Skeletal muscle tissue (tissue), 3 donors: ENCODE measurements at regions not wholly inside any gene's neighbourhood (a gene's known extent, or its start where the extent isn't known, plus 50 kb on each side); places are given as distances from the start of the nearest gene placed in this dataset.
"Not testable (repeated sequence)": the region's sequence is repeated elsewhere in the genome, so short reads cannot be mapped to it uniquely, and the experiment has no call there.

Experiments used
- H3K27ac ChIP-seq: one replicate; pipeline ENCODE4 v1.7.0; 2013; ENCODE audit warnings: mild to moderate bottlenecking, low read depth, low read length, inconsistent platforms
- H3K27me3 ChIP-seq, 3 donors: one replicate each; pipeline ENCODE4 v1.7.0; 2013; ENCODE audit warnings: low read length in 3 of 3; ENCODE audit not compliant: control insufficient read depth in 3 of 3, insufficient read depth in 3 of 3
- H3K36me3 ChIP-seq, 3 donors: one replicate each; pipeline ENCODE4 v1.7.0; 2013; ENCODE audit warnings: low read length in 3 of 3; ENCODE audit not compliant: control insufficient read depth in 3 of 3, insufficient read depth in 3 of 3
- H3K4me1 ChIP-seq, 3 donors: one replicate each; pipeline ENCODE4 v1.7.0; 2013; ENCODE audit warnings: low read length in 3 of 3, mild to moderate bottlenecking in 3 of 3; ENCODE audit not compliant: control insufficient read depth in 3 of 3, insufficient read depth in 3 of 3
- H3K4me3 ChIP-seq, 3 donors: one replicate each; pipeline ENCODE4 v1.7.0; 2013; ENCODE audit warnings: low read length in 3 of 3
- H3K9ac ChIP-seq, 3 donors: one replicate each; pipeline ENCODE4 v1.7.0; 2013; ENCODE audit warnings: low read length in 3 of 3, mild to moderate bottlenecking in 3 of 3, moderate library complexity in 2 of 3, low read depth in 1 of 3
- H3K9me3 ChIP-seq, 3 donors: one replicate each; pipeline ENCODE4 v1.7.0; 2013; ENCODE audit warnings: low read length in 3 of 3; ENCODE audit not compliant: control insufficient read depth in 3 of 3
- donor health status: Osteomylitis.

DNA sequence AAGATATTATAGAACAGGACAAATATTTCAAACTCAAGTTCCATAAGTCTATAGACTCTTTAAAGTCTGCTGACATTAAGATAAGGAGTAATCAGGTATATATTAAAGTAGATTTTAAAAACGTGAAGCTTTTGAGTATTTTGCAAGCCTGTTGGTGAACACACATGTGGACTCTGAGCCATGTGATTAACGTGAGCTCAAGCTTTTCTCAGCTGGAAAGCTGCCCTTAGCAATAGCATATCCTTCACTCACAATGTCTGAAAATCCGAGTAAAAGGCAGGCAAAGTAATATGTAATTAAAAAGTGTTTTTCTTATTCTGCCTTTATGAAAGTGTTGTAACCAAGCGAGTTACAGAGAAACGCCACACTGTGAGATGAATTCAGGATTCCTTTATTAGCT, 140.5 kb upstream of the AADAT start:
- Histone ChIP-seq H3K9me3 (no peaks in the 10 kb centered on the region), H3K9ac (no peak overlapping the region), H3K27me3 (no peaks in the 10 kb centered on the region), H3K27ac (no peak overlapping the region), H3K4me3 (no peak overlapping the region), H3K4me1 (no peaks in the 10 kb centered on the region), H3K36me3 (no peaks in the 10 kb centered on the region)

GRCh38 chr4:170229006-170229405, 139.2 kb upstream of the AADAT start:
- no peak overlapping the region for H3K27ac ChIP-seq
- H3K4me3 ChIP-seq = no peak overlapping the region
- no peaks in the 10 kb centered on the region for H3K9me3 ChIP-seq
- H3K4me1 ChIP-seq = no peaks in the 10 kb centered on the region
- no peaks in the 10 kb centered on the region for H3K27me3 ChIP-seq
- no peak overlapping the region for H3K9ac ChIP-seq
- H3K36me3 ChIP-seq = no peaks in the 10 kb centered on the region

- Histone ChIP-seq H3K36me3 (no peaks in the 10 kb centered on the region), H3K27me3 (no peaks in the 10 kb centered on the region), H3K9ac (no peak overlapping the region), H3K4me3 (no peak overlapping the region), H3K9me3 (no peaks in the 10 kb centered on the region), H3K27ac (no peak overlapping the region), H3K4me1 (no peaks in the 10 kb centered on the region)
Measured at GRCh38 chr4:170227928-170228327, 138.2 kb upstream of the AADAT start.

GRCh38 chr4:170226288-170226687, 136.5 kb upstream of the AADAT start:
- Histone ChIP-seq H3K27me3 (no peaks in the 10 kb centered on the region), H3K27ac (no peak overlapping the region), H3K4me3 (no peak overlapping the region), H3K9ac (no peak overlapping the region), H3K36me3 (no peaks in the 10 kb centered on the region), H3K9me3 (peaks cover 0 to 2% (median 0%) of the 10 kb centered on the region in 3 donors), H3K4me1 (no peaks in the 10 kb centered on the region)

DNA sequence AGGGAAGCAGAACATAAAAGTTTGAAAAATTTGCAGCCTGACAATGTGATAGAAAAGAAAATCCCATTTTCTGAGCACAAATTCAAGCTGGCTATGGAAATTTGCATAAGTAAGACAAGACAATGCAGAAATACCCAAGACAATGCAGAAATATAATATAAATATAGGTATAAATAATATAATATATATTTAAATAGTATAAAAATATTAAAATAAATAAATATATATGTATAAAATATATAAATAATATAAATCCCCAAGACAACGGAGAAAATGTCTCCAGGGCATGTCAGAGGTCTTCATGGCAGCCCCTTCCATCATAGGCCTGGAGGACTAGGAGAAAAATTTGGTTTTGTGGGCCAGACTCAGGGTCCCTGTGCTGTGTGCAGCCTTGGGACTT, 125.0 kb upstream of the AADAT start:
- Histone ChIP-seq H3K9me3 (peaks cover 0 to 3% (median 0%) of the 10 kb centered on the region in 3 donors), H3K4me1 (no peaks in the 10 kb centered on the region), H3K36me3 (no peaks in the 10 kb centered on the region), H3K4me3 (no peak overlapping the region), H3K27me3 (no peaks in the 10 kb centered on the region), H3K9ac (no peak overlapping the region), H3K27ac (no peak overlapping the region)

- Histone ChIP-seq H3K27ac (no peak overlapping the region), H3K4me1 (no peaks in the 10 kb centered on the region), H3K9me3 (peaks cover 0 to 3% (median 0%) of the 10 kb centered on the region in 3 donors), H3K36me3 (no peaks in the 10 kb centered on the region), H3K4me3 (no peak overlapping the region), H3K27me3 (no peaks in the 10 kb centered on the region), H3K9ac (no peak overlapping the region)
Measured at GRCh38 chr4:170214101-170214500, 124.3 kb upstream of the AADAT start.

- no peaks in the 10 kb centered on the region for H3K4me1 ChIP-seq
- H3K36me3 ChIP-seq = no peaks in the 10 kb centered on the region
- H3K9me3 ChIP-seq = no peaks in the 10 kb centered on the region
- H3K27ac ChIP-seq = no peak overlapping the region
- no peaks in the 10 kb centered on the region for H3K27me3 ChIP-seq
- H3K4me3 ChIP-seq = no peak overlapping the region
- H3K9ac ChIP-seq = no peak overlapping the region
Measured at GRCh38 chr4:170202721-170203120, 113.0 kb upstream of the AADAT start.

DNA sequence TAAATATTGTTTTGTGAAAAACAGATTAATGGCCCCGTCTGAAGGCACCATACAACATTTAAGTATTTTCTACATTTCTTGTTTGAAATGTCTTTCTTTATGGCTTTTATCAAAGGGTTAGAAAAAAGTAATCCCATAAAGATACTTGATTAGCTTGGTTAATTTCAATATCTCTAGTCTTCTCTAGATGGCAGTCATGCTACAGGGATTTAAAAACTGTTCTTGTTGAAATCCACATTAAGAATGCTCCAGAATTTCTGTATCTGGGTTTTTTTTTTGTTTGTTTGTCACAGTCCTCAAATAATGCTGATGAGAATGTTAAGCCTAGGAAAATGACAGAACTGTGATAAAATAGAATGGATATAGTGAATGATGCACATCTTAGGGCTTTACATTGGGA, 109.0 kb upstream of the AADAT start:
- Histone ChIP-seq H3K9ac (no peak overlapping the region), H3K9me3 (no peaks in the 10 kb centered on the region), H3K4me1 (no peaks in the 10 kb centered on the region), H3K27me3 (no peaks in the 10 kb centered on the region), H3K27ac (no peak overlapping the region), H3K36me3 (no peaks in the 10 kb centered on the region), H3K4me3 (no peak overlapping the region)

DNA sequence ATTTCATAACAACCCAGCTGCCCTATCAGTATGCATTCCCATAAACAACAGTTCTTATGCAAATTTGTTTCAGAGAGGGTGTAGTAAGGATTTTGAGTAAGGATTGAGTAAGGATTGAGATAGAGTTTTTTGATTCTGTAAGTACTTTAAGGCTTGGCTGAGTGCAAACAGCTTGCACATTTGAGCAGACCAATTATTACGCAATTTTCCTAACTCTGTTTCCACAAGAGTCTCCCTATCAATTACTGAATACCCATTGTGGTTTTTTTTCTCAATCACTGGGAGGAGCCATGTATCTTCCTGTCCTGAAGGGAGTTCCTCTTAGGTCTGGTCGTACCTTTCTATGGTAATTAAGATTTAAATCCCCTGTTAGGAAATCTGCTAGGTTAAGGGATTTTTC, 105.0 kb upstream of the AADAT start:
- not testable (repeated sequence) for H3K36me3 ChIP-seq, H3K27ac ChIP-seq, H3K9ac ChIP-seq, H3K9me3 ChIP-seq, H3K4me1 ChIP-seq, H3K4me3 ChIP-seq, H3K27me3 ChIP-seq

DNA sequence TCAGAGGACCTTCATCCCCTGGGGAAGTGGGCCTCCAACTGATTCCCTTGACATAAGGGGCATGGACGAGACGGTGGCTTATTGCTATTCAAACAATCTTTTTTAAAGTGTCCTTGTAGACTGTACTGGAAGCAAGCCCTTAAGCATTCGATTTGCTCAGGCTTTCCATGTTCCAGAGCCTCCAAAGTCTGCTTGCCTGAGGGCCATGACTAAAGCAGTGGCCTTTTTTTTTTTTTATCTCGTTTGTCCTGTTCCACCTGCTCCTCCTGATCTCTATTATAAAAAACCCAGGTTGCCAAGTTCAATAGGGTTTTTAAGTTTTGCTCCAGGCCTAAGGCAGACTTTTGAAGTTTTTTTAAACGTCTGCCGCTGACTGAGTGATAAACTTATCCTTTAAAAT, 103.7 kb upstream of the AADAT start:
- Histone ChIP-seq H3K9me3 (no peaks in the 10 kb centered on the region), H3K27me3 (no peaks in the 10 kb centered on the region), H3K27ac (no peak overlapping the region), H3K36me3 (no peaks in the 10 kb centered on the region), H3K4me1 (no peaks in the 10 kb centered on the region), H3K9ac (no peak overlapping the region), H3K4me3 (no peak overlapping the region)

- H3K9me3 ChIP-seq = no peaks in the 10 kb centered on the region
- no peaks in the 10 kb centered on the region for H3K27me3 ChIP-seq
- H3K4me1 ChIP-seq = no peaks in the 10 kb centered on the region
- no peak overlapping the region for H3K9ac ChIP-seq
- H3K4me3 ChIP-seq = no peak overlapping the region
- H3K36me3 ChIP-seq = no peaks in the 10 kb centered on the region
- no peak overlapping the region for H3K27ac ChIP-seq
Measured at GRCh38 chr4:170190265-170190664, 100.5 kb upstream of the AADAT start.
